ENCODE measurements at regions not wholly inside any gene's neighbourhood (a gene's known extent, or its start where the extent isn't known, plus 50 kb on each side); places are given as distances from the start of the nearest gene placed in this dataset.

GRCh38 chr4:134343081-134343480, 141.5 kb upstream of the PABPC4L start:
- TF ChIP-seq EZH2 (IDR thresholded peaks at IDR 0.05; ENCODE audit: borderline replicate concordance): no peak
- no peak for TF ChIP-seq CTCF (IDR thresholded peaks at IDR 0.05; ENCODE audit: poor library complexity)
